ENCODE measurements at regions not wholly inside any gene's neighbourhood (a gene's known extent, or its start where the extent isn't known, plus 50 kb on each side); places are given as distances from the start of the nearest gene placed in this dataset.

GRCh38 chr11:26234451-26234850 lies 97.5 kb upstream of the ANO3 start:
- Mint-ChIP-seq H3K4me3 (no peak overlapping the region), H3K27me3 (no peaks in the 10 kb centered on the region), H3K36me3 (no peaks in the 10 kb centered on the region), H3K9me3 (no peaks in the 10 kb centered on the region), H3K4me1 (ENCODE audit: unreplicated experiment) (no peaks in the 10 kb centered on the region), H3K27ac (no peak overlapping the region)
- TF ChIP-seq CTCF (conservative IDR thresholded peaks at IDR 0.05): no peak
- DNase-seq (ENCODE audit: extremely low spot score, unreplicated experiment): no peak

- Mint-ChIP-seq H3K4me1 (ENCODE audit: unreplicated experiment) (no peaks in the 10 kb centered on the region), H3K4me3 (no peak overlapping the region), H3K9me3 (no peaks in the 10 kb centered on the region), H3K27ac (no peak overlapping the region), H3K27me3 (no peaks in the 10 kb centered on the region), H3K36me3 (no peaks in the 10 kb centered on the region)
- DNase-seq (ENCODE audit: extremely low spot score, unreplicated experiment): no peak
- TF ChIP-seq CTCF (conservative IDR thresholded peaks at IDR 0.05): no peak
Measured at GRCh38 chr11:26243426-26243825, 88.5 kb upstream of the ANO3 start.

GRCh38 chr11:26244207-26244606 lies 87.7 kb upstream of the ANO3 start:
- Mint-ChIP-seq H3K36me3 (no peaks in the 10 kb centered on the region), H3K4me1 (ENCODE audit: unreplicated experiment) (no peaks in the 10 kb centered on the region), H3K9me3 (no peaks in the 10 kb centered on the region), H3K4me3 (no peak overlapping the region), H3K27me3 (no peaks in the 10 kb centered on the region), H3K27ac (no peak overlapping the region)
- no peak for DNase-seq (ENCODE audit: extremely low spot score, unreplicated experiment)
- TF ChIP-seq CTCF (conservative IDR thresholded peaks at IDR 0.05): no peak

- Mint-ChIP-seq H3K9me3 (no peaks in the 10 kb centered on the region), H3K36me3 (no peaks in the 10 kb centered on the region), H3K4me1 (ENCODE audit: unreplicated experiment) (no peaks in the 10 kb centered on the region), H3K4me3 (no peak overlapping the region), H3K27me3 (no peaks in the 10 kb centered on the region), H3K27ac (no peak overlapping the region)
- DNase-seq (ENCODE audit: extremely low spot score, unreplicated experiment): no peak
- TF ChIP-seq CTCF (conservative IDR thresholded peaks at IDR 0.05): no peak
Measured at GRCh38 chr11:26245046-26245445, 86.9 kb upstream of the ANO3 start.

- no peak overlapping the region for H3K4me3 Mint-ChIP-seq
- H3K27me3 Mint-ChIP-seq: no peaks in the 10 kb centered on the region
- no peaks in the 10 kb centered on the region for H3K4me1 Mint-ChIP-seq (ENCODE audit: unreplicated experiment)
- H3K9me3 Mint-ChIP-seq: no peaks in the 10 kb centered on the region
- no peak for TF ChIP-seq CTCF (conservative IDR thresholded peaks at IDR 0.05)
- no peaks in the 10 kb centered on the region for H3K36me3 Mint-ChIP-seq
- DNase-seq (ENCODE audit: extremely low spot score, unreplicated experiment): no peak
- no peak overlapping the region for H3K27ac Mint-ChIP-seq
Measured at GRCh38 chr11:26247340-26247739, 84.6 kb upstream of the ANO3 start.

GRCh38 chr11:26248661-26249060 lies 83.3 kb upstream of the ANO3 start:
- no peak for DNase-seq (ENCODE audit: extremely low spot score, unreplicated experiment)

More at GRCh38 chr11:26248661-26249060, 83.3 kb upstream of the ANO3 start:
- Mint-ChIP-seq H3K9me3 (no peaks in the 10 kb centered on the region), H3K27ac (no peak overlapping the region), H3K4me1 (ENCODE audit: unreplicated experiment) (no peaks in the 10 kb centered on the region), H3K4me3 (no peak overlapping the region), H3K36me3 (no peaks in the 10 kb centered on the region), H3K27me3 (no peaks in the 10 kb centered on the region)
- no peak for TF ChIP-seq CTCF (conservative IDR thresholded peaks at IDR 0.05)

All from type B pancreatic cell (in vitro differentiated cells).